HPDE6-E6E7 (cell line): ENCODE measurements at regions not wholly inside any gene's neighbourhood (a gene's known extent, or its start where the extent isn't known, plus 50 kb on each side); places are given as distances from the start of the nearest gene placed in this dataset.
"Not testable (repeated sequence)": the region's sequence is repeated elsewhere in the genome, so short reads cannot be mapped to it uniquely, and the experiment has no call there.

Experiments used
- DNase-seq: peaks from one replicate; pipeline ENCODE4 v3.0.0; 2011; ENCODE audit warnings: missing footprints; ENCODE audit errors: extremely low spot score

DNA sequence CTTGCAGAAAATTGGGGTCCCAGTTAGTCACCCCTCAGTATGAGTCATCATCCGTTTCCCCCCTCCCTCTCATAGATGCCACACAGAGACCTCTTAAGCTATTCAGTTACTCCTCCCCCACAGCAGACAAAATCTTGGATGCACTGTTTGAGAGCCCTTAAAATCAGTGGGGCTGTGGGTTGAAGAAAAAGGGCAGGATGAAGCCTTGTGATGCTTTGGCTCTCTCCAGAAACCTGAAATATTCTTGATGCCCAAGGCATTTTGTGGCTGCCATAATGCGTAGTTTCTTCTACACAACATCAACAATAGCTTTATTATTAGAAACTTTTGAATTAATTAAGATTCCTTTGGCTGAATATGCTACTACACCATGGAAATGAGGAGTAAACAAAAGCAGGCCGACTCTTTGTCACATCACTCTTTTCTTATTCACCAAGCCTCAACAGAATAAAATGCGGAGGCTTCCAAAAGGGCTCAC, 133.8 kb downstream of the MRPS30 start:
- no peak for DNase-seq

DNA sequence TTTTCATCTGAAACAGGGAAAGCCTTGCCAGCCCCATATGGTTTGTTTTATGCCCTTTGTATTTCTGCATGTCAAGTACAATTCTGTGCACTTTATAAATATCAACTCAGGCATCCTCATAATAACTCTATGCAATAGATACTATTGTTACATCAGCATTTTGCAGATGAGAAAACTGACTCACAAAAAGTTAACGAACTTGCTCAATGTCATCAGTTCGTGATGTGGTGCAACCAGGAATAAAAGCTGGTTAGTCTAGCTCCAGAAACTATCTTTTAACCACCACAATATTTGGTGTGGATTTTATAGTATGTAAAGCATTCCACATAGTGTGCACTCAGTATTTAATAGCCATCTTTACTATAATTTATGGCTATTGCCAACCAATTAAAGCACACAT, 134.9 kb downstream of the MRPS30 start:
- no peak for DNase-seq

DNA sequence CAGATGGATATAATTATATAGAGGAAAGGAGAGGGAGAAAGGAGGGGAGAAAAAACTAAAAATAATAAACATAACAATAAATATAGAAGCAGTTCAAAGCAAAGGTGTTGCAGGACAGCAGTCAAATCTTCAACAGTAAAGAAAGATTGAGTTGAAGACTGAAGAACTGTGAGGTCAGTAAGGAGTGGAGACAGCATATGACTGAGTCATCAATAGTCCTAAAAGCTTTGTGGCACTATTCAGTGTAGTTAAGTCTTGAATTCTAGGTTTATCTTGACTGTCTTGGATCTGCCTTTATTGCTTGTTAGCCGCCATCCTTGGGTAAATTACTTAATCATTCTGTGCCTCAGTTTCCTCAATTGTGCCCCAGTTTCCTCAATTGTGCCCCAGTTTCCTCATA, 137.0 kb downstream of the MRPS30 start:
- no peak for DNase-seq

DNA sequence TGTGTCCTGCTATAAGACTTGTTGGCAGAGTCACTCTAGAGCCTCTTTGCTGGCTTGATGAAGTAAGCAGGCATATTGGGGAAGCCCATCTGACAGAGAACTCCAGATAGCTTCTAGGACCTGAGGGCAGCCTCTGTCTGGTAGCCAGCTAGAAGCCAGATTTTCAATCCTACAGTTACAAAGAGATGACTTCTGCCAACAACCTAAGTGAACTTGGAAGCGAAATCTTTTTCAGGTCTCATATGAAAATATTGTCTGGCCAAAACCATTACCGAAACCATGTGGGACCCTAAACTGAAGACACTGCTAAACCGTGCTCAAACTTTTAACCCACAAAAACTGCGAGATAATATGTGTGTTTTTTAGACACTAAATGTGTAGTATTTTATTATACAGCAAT, 140.9 kb downstream of the MRPS30 start:
- no peak for DNase-seq

- DNase-seq = no peak
These were observed 142.6 kb downstream of the MRPS30 start for GRCh38 chr5:44951371-44951770.

GRCh38 chr5:44952376-44952775, 143.6 kb downstream of the MRPS30 start:
- peak; percentile 11 for DNase-seq

- DNase-seq = no peak
These were observed 144.3 kb downstream of the MRPS30 start for GRCh38 chr5:44953078-44953477.

DNA sequence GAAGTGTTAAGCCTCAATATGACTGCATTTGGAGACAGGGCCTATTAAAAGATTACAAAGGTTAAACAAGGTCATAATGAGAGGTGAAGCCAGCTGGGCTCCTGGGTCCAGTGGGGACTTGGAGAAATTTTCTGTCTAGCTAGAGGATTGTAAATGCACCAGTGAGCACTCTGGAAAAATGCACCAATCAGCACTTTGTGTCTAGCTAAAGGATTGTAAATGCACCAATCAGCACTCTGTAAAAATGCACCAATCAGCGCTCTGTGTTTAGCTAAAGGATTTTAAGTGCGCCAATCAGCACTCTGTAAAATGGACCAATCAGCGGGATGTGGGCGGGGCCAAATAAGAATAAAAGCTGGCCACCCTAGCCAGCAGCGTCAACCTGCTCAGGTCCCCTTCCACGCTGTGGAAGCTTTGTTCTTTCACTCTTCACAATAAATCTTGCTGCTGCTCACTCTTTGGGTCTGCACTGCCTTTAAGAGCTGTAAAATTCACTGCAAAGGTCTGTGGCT, 150.3 kb downstream of the MRPS30 start:
- DNase-seq = not testable (repeated sequence)

- no peak for DNase-seq
These were observed 161.1 kb downstream of the MRPS30 start for GRCh38 chr5:44969825-44970224.

DNA sequence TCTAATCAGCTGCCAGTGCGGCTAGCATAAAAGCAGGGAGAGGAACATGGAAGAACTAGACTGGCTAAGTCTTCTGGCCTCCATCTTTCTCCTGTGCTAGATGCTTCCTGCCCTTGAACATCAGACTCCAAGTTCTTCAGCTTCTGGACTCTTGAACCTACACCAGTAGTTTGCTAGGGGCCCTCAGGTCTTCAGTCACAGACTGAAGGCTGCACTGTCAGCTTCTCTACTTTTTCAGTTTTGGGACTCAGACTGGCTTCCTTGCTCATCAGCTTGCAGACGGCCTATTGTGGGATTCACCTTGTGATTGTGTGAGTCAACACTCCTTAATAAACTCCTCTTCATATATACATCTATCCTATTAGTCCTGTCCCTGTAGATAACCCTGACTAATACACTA, 162.2 kb downstream of the MRPS30 start:
- DNase-seq = not testable (repeated sequence)

- DNase-seq = no peak
These were observed 166.1 kb downstream of the MRPS30 start for GRCh38 chr5:44974813-44975212.

- DNase-seq = no peak
These were observed 173.0 kb downstream of the MRPS30 start for GRCh38 chr5:44981708-44982107.

- DNase-seq = no peak
These were observed 174.3 kb downstream of the MRPS30 start for GRCh38 chr5:44983006-44983405.

GRCh38 chr5:44987026-44987425, 178.3 kb downstream of the MRPS30 start:
- no peak for DNase-seq

DNA sequence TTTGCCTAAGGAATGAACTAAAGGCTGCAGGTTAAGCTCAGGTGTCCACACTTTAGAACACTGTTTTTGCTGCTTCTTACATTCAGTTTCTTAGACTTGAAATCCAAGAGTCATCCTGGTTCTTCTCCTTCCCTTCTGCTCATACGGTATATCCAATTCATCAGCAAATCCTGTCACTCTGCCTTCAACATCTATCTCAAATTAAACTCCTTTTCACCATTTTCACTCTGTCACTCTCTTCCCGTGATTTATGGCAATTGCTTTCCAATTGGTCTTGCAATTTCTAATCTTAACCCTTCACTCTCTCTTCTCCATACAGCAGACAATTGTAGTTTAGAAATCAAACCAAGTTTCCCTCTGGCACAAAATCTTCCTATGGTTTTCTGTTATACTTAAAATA, 182.9 kb downstream of the MRPS30 start:
- no peak for DNase-seq

GRCh38 chr5:44993286-44993685, 184.5 kb downstream of the MRPS30 start:
- DNase-seq = no peak

DNA sequence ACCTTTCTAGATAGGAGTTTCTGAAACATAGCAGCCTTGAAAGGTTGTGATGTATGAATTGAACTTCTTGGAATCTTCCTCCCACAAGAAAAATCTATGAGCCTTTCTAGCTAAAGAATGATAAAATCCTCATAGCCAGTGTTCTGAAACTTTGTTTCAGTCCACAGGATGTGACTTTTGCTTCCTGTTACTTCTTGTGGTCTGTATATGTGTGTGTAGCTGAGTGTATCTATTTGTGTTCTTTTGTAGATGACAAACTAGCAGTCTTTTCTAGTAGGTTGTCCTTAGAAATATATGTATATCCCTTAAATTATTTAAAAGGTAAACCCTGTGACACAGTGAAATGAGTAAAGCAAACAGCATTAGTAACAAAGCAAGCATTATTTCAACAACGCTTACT, 188.8 kb downstream of the MRPS30 start:
- DNase-seq = no peak

GRCh38 chr5:45007102-45007501, 198.4 kb downstream of the MRPS30 start:
- DNase-seq = not testable (repeated sequence)

GRCh38 chr5:45017568-45017967, 208.8 kb downstream of the MRPS30 start:
- no peak for DNase-seq

GRCh38 chr5:45029553-45029952, 220.8 kb downstream of the MRPS30 start:
- no peak for DNase-seq

GRCh38 chr5:45035991-45036390, 227.2 kb downstream of the MRPS30 start:
- no peak for DNase-seq

DNA sequence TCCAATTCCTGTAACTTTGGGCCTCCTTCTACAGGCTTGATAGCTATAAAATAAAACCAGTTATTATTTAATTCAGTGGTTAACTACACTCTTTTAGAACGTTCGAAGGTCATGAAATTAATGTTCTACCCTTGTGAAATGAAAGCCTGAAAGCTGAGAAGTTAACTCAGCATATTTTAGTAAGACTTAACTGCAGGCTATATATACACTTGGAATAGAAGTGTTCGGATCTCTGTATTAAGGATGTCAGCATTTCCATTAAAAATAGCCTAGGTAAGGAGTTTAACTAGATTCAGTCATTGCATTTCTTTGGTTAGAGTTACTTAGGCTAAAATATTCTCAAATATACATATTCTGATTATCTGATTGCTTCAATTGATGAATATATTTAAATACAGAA, 229.2 kb downstream of the MRPS30 start:
- DNase-seq = no peak

DNA sequence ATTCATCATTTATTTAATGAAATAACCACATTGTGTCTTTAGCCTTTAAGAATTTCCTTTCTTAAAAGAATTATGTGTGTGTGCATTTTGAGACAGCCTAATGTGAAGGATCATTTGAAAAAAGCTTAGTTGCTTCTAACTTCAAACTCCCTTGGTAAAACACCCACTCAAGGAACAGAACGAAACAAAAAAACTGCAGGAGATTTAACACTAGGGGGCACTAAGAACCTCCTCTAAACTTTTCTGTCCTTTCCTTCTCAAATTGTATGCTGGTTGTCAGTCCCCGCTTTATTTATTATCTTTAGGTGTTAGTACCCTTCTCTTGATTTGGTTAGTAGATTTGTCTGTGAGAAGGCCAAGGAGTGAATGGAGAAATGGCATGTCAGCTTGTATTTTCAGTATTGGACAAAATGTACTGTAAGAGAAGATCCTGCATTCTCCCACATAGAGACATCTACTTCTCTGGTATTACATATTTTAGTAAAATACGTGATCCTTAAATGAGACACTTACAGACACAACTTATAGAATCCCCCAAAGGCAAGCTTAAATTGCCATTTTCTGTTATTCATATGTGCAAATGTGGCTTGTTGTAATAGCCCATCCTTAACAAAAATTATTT, 229.7 kb downstream of the MRPS30 start:
- peak; percentile 4 for DNase-seq

- no peak for DNase-seq
These were observed 233.5 kb downstream of the MRPS30 start for GRCh38 chr5:45042283-45042682.
